ENCODE measurements at regions not wholly inside any gene's neighbourhood (a gene's known extent, or its start where the extent isn't known, plus 50 kb on each side); places are given as distances from the start of the nearest gene placed in this dataset.

- ChIA-PET CTCF (no interaction called here), POLR2A (ENCODE audit: unreplicated experiment) (no interaction called here)
- H3K9me2 ChIP-seq (replicated peaks; ENCODE audit: low read length): no peaks in the 10 kb centered on the region
- no peak for DNase-seq
- ATAC-seq: no peak
- no TSS peak for BruUV-seq (replicated peaks)
- TF ChIP-seq EZH2 (IDR thresholded peaks at IDR 0.05; ENCODE audit: low read length, unreplicated experiment) (no peak), EZH2phosphoT487 (IDR thresholded peaks at IDR 0.05; ENCODE audit: borderline replicate concordance, low read length) (no peak), CTCF (conservative IDR thresholded peaks at IDR 0.05; ENCODE audit: low read depth, low read length) (no peak)
- no peaks in the 10 kb centered on the region for H3K36me3 ChIP-seq (ENCODE audit: low read depth, low read length)
- no peak overlapping the region for H3K4me3 ChIP-seq (ENCODE audit: low read length)
- intact Hi-C loops (cut with micrococcal nuclease): no loop called here
- H4K20me1 ChIP-seq (ENCODE audit: low read length): no peaks in the 10 kb centered on the region
- no peaks in the 10 kb centered on the region for H3K27me3 ChIP-seq (ENCODE audit: low read length)
- H3K79me2 ChIP-seq (ENCODE audit: low read length): no peaks in the 10 kb centered on the region
- H3F3A ChIP-seq (ENCODE audit: low read length, unreplicated experiment): no peaks in the 10 kb centered on the region
- no peak overlapping the region for H3K9ac ChIP-seq (ENCODE audit: low read length)
- H3K4me2 ChIP-seq (ENCODE audit: low read length): no peak overlapping the region
- no peaks in the 10 kb centered on the region for H3K4me1 ChIP-seq (ENCODE audit: insufficient read depth, low read length)
- H3K27ac ChIP-seq (ENCODE audit: low read length): no peak overlapping the region
- H3K9me3 ChIP-seq (ENCODE audit: low read length): no peaks in the 10 kb centered on the region
- H2AFZ ChIP-seq (ENCODE audit: low read length): no peak overlapping the region
These were observed 110.4 kb upstream of the SCAF11 start for GRCh38 chr12:46100551-46101484.

- H2AFZ ChIP-seq (ENCODE audit: low read length): no peak overlapping the region
- no peaks in the 10 kb centered on the region for H3F3A ChIP-seq (ENCODE audit: low read length, unreplicated experiment)
- H3K4me2 ChIP-seq (ENCODE audit: low read length): no peak overlapping the region
- TF ChIP-seq EZH2phosphoT487 (IDR thresholded peaks at IDR 0.05; ENCODE audit: borderline replicate concordance, low read length) (no peak), EZH2 (IDR thresholded peaks at IDR 0.05; ENCODE audit: low read length, unreplicated experiment) (no peak), CTCF (conservative IDR thresholded peaks at IDR 0.05; ENCODE audit: low read depth, low read length) (no peak)
- DNase-seq (peak; percentile 23), ATAC-seq (no peak)
- H3K27me3 ChIP-seq (ENCODE audit: low read length): no peaks in the 10 kb centered on the region
- ChIA-PET POLR2A (ENCODE audit: unreplicated experiment) (no interaction called here), CTCF (interaction anchor here (0.6 kb wide), 1 partner anchor 1077 kb away, joined by 3 read pairs; no protein-coding TSS in a partner anchor)
- no peak overlapping the region for H3K9ac ChIP-seq (ENCODE audit: low read length)
- no peak overlapping the region for H3K27ac ChIP-seq (ENCODE audit: low read length)
- BruUV-seq (replicated peaks): no TSS peak
- no peaks in the 10 kb centered on the region for H3K9me2 ChIP-seq (replicated peaks; ENCODE audit: low read length)
- no peaks in the 10 kb centered on the region for H3K79me2 ChIP-seq (ENCODE audit: low read length)
- H3K4me1 ChIP-seq (ENCODE audit: insufficient read depth, low read length): no peaks in the 10 kb centered on the region
- peaks cover 14% of the 10 kb centered on the region for H3K9me3 ChIP-seq (ENCODE audit: low read length)
- H4K20me1 ChIP-seq (ENCODE audit: low read length): no peaks in the 10 kb centered on the region
- H3K4me3 ChIP-seq (ENCODE audit: low read length): no peak overlapping the region
- intact Hi-C loops (cut with micrococcal nuclease): no loop called here
- H3K36me3 ChIP-seq (ENCODE audit: low read depth, low read length): peaks cover 4% of the 10 kb centered on the region; the same call in 1 of the 2 replicates
These were observed 99.2 kb upstream of the SCAF11 start for GRCh38 chr12:46089414-46090162.
